Activated B cell treated with CpG ODN at 0.5 μM for 24 hours (primary cell): ENCODE measurements at regions not wholly inside any gene's neighbourhood (a gene's known extent, or its start where the extent isn't known, plus 50 kb on each side); places are given as distances from the start of the nearest gene placed in this dataset.
"Not testable (repeated sequence)": the region's sequence is repeated elsewhere in the genome, so short reads cannot be mapped to it uniquely, and the experiment has no call there.

Experiments used
- ATAC-seq: fragments of 200-7000 bp; cut with Tn5 transposase; one replicate; pipeline ENCODE4 v1.10.0; 2021; ENCODE audit warnings: low read depth, mild to moderate bottlenecking, moderate library complexity
- CTCF ChIA-PET: fragments of 350-600 bp; sonication (Branson Sonifier 250); formaldehyde crosslinking; loops from one replicate; lab custom pipeline; 2021; ENCODE audit warnings: antibody characterized with exemption; lab: Charles Lee
- POLR2A ChIA-PET: fragments of 350-600 bp; sonication (Branson Sonifier 250); formaldehyde crosslinking; loops from one replicate; lab custom pipeline; 2021; ENCODE audit warnings: antibody characterized with exemption; lab: Charles Lee
- DNase-seq: peaks from one replicate; pipeline ENCODE4 v3.0.0; 2022
- H3K27ac Mint-ChIP-seq: one replicate; pipeline ENCODE4 v1.8.0; 2020; ENCODE audit warnings: mixed read lengths
- H3K27me3 Mint-ChIP-seq: one replicate; pipeline ENCODE4 v1.8.0; 2021; ENCODE audit warnings: mixed read lengths
- H3K36me3 Mint-ChIP-seq: one replicate; pipeline ENCODE4 v1.8.0; 2021; ENCODE audit warnings: low read depth, mixed read lengths
- H3K4me1 Mint-ChIP-seq: one replicate; pipeline ENCODE4 v1.8.0; 2021; ENCODE audit warnings: mixed read lengths
- H3K4me3 Mint-ChIP-seq: one replicate; pipeline ENCODE4 v1.8.0; 2020; ENCODE audit warnings: mild to moderate bottlenecking, mixed read lengths
- H3K9me3 Mint-ChIP-seq: one replicate; pipeline ENCODE4 v1.8.0; 2020; ENCODE audit warnings: mixed read lengths
- intact Hi-C: fragments of 100-400 bp; cut with micrococcal nuclease; formaldehyde crosslinking; loops from one replicate; pipeline ENCODE4 v1.15.1; 2024
- TF ChIP-seq, protein P1 (sequence below): fragments of 200-600 bp; IDR thresholded peaks from one replicate; pipeline ENCODE4 v1.8.0; 2022; ENCODE audit warnings: antibody characterized with exemption, mild to moderate bottlenecking

- no peak overlapping the region for H3K4me3 Mint-ChIP-seq
- intact Hi-C loops, result no loop called here
- no peak overlapping the region for H3K27ac Mint-ChIP-seq
- no peaks in the 10 kb centered on the region for H3K4me1 Mint-ChIP-seq
- H3K27me3 Mint-ChIP-seq, result no peaks in the 10 kb centered on the region
- ChIA-PET CTCF (no interaction called here), POLR2A (no interaction called here)
- no peak for DNase-seq
- no peaks in the 10 kb centered on the region for H3K9me3 Mint-ChIP-seq
- TF ChIP-seq, protein P1, sequence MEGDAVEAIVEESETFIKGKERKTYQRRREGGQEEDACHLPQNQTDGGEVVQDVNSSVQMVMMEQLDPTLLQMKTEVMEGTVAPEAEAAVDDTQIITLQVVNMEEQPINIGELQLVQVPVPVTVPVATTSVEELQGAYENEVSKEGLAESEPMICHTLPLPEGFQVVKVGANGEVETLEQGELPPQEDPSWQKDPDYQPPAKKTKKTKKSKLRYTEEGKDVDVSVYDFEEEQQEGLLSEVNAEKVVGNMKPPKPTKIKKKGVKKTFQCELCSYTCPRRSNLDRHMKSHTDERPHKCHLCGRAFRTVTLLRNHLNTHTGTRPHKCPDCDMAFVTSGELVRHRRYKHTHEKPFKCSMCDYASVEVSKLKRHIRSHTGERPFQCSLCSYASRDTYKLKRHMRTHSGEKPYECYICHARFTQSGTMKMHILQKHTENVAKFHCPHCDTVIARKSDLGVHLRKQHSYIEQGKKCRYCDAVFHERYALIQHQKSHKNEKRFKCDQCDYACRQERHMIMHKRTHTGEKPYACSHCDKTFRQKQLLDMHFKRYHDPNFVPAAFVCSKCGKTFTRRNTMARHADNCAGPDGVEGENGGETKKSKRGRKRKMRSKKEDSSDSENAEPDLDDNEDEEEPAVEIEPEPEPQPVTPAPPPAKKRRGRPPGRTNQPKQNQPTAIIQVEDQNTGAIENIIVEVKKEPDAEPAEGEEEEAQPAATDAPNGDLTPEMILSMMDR, result no peak
- no peak for ATAC-seq
- no peaks in the 10 kb centered on the region for H3K36me3 Mint-ChIP-seq
Observed at GRCh38 chr7:113582471-113582870, 336.3 kb downstream of the PPP1R3A start.

- H3K9me3 Mint-ChIP-seq, H3K4me3 Mint-ChIP-seq, POLR2A ChIA-PET, H3K27me3 Mint-ChIP-seq, ATAC-seq, CTCF ChIA-PET, H3K4me1 Mint-ChIP-seq, H3K27ac Mint-ChIP-seq, H3K36me3 Mint-ChIP-seq, intact Hi-C loops, DNase-seq: not testable (repeated sequence)
Observed at GRCh38 chr7:113563257-113563656, 355.6 kb downstream of the PPP1R3A start.

DNA sequence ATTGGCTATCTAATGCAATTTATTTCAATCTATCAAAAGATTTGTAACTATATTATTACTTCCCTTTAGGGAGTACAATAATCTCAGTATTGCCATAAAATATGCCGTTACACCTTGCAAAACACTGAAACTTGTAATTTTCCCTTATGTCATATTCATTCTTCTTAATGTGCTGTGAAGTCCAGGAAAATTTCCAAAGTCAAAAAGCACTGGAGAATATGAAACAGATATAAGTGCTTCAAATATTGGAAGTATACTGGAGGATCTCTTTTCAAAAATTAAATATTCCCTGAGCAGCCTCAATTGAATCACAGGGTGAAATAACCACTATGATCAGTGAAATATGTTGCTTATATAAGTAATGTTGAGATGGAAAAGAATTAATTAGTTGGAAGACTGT is 356.0 kb downstream of the PPP1R3A start:
- DNase-seq, result no peak
- Mint-ChIP-seq H3K9me3 (peaks cover 3% of the 10 kb centered on the region), H3K27me3 (no peaks in the 10 kb centered on the region), H3K4me3 (no peak overlapping the region), H3K4me1 (no peaks in the 10 kb centered on the region), H3K36me3 (no peaks in the 10 kb centered on the region), H3K27ac (no peak overlapping the region)
- intact Hi-C loops, result no loop called here
- CTCF ChIA-PET, result no interaction called here
- no peak for ATAC-seq
- TF ChIP-seq, protein P1, result no peak
- POLR2A ChIA-PET, result no interaction called here

- intact Hi-C loops, result no loop called here
- H3K27ac Mint-ChIP-seq, result no peak overlapping the region
Observed at GRCh38 chr7:113562242-113562641, 356.6 kb downstream of the PPP1R3A start.

DNA sequence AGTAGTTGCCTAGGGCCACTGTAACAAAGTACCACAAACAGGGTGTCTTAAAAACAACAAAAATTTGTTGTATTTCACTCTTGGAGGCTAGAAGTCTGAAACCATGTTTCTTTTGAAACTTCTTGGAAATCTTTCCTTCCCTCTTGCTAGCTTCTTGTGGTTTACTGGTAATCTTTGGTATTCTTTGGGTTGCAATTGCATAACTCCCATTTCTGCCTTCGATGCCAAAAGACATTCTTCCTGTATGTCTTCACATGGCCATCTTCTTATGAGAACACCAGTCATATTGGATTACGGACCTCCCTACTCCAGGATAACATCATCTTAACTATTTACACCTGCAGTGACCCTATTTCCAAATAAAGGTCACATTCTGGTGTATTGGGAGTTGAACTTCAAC is 357.4 kb downstream of the PPP1R3A start:
- Mint-ChIP-seq H3K9me3 (peaks cover 3% of the 10 kb centered on the region), H3K4me3 (no peak overlapping the region), H3K27ac (no peak overlapping the region), H3K27me3 (no peaks in the 10 kb centered on the region), H3K36me3 (no peaks in the 10 kb centered on the region), H3K4me1 (no peaks in the 10 kb centered on the region)
- TF ChIP-seq, protein P1, result no peak
- no peak for ATAC-seq
- ChIA-PET CTCF (no interaction called here), POLR2A (no interaction called here)
- intact Hi-C loops, result no loop called here
- no peak for DNase-seq

More at GRCh38 chr7:113562242-113562641, 356.6 kb downstream of the PPP1R3A start:
- TF ChIP-seq, protein P1, result no peak
- ATAC-seq (no peak), DNase-seq (no peak)
- peaks cover 3% of the 10 kb centered on the region for H3K9me3 Mint-ChIP-seq
- CTCF ChIA-PET, result no interaction called here
- H3K27me3 Mint-ChIP-seq, result no peaks in the 10 kb centered on the region
- no peaks in the 10 kb centered on the region for H3K36me3 Mint-ChIP-seq
- H3K4me3 Mint-ChIP-seq, result no peak overlapping the region
- H3K4me1 Mint-ChIP-seq, result no peaks in the 10 kb centered on the region
- POLR2A ChIA-PET, result no interaction called here

- TF ChIP-seq, protein P1, result no peak
- Mint-ChIP-seq H3K27ac (no peak overlapping the region), H3K27me3 (no peaks in the 10 kb centered on the region), H3K4me1 (no peaks in the 10 kb centered on the region), H3K4me3 (no peak overlapping the region), H3K36me3 (no peaks in the 10 kb centered on the region), H3K9me3 (no peaks in the 10 kb centered on the region)
- POLR2A ChIA-PET, result no interaction called here
- DNase-seq, result no peak
- ATAC-seq, result no peak
- intact Hi-C loops, result no loop called here
- CTCF ChIA-PET, result no interaction called here
Observed at GRCh38 chr7:113550966-113551365, 367.8 kb downstream of the PPP1R3A start.
